HG03066 (cell line): ENCODE measurements at regions not wholly inside any gene's neighbourhood (a gene's known extent, or its start where the extent isn't known, plus 50 kb on each side); places are given as distances from the start of the nearest gene placed in this dataset.

Experiments
- ATAC-seq: cut with Tn5 transposase; IDR thresholded peaks from one replicate; pipeline ENCODE4 v1.9.1; 2021; ENCODE audit warnings: low read depth; ENCODE audit not compliant: unreplicated experiment

DNA sequence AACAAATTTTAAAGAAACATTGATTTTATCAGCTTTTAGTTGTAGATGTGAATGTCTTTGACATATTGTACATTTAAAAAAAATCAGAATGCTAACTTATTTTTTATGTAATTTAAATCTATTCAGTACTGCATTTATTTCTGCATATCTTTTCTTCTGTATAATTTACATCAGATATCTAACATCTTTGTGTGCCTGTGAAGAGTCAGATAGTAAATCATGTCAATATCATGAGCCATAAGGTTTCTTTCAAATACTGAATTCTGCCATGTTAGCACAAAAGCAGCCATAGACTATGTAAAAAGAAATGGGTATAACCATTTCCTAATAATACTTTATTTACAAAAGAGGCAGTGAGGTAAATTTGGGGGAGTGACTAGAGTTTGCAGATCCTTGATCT lies 1829.2 kb downstream of the NCAM2 start:
- no peak for ATAC-seq

DNA sequence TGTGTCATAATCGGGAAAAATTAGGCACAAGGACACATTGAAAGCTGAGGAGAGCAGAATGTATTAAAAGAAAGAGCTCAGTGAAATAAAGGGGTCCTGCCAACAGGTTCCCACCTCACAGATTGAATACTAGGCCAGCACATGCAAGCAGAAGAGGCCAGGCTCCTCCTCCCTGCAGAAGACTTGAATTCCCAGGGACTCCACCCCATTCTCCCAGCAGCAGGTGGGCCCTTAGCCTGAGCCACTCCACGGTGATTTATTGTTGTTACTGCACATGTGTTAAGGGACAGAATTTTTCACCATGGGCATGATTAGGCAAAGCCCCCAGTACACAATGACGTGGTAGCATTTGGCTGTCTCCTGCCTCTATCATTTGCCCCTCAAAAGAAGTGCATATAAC lies 1844.7 kb downstream of the NCAM2 start:
- no peak for ATAC-seq

DNA sequence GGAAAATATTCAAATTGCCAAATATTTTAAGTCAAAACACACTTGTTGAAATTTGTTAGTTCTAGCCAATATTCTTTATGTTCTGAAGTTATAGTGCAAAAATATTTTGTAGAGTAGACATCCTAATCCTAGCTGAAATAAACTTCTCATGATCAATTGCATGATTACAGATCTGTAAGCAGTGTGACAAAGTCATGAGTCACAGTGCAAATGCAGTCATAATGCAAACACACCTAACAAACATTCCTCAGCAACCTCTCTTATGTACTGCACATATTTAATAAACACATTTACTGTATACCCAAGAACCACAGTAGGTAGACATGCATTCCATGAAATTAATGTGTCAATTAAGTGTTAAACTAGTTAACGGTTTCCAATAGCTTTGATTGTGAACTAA lies 1857.4 kb downstream of the NCAM2 start:
- no peak for ATAC-seq

DNA sequence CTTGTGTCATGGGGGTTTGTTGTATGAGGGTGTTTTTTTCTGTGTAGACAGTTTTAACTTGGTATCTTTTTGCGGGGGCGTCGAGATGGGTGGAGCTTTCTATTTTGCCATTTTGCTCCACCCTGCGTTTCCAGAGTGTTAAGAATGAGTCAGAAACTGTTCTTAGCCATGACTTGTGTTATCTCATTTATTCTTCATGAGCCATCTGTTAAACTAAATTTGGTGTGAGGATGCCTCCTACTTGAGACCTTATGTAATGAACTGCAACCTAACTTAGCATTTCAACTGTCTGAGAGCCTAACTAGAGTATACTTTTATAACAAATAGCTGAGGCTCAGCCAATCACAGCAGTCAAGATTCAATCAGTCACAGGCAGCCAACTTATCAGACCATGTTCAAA lies 1873.5 kb downstream of the NCAM2 start:
- no peak for ATAC-seq

DNA sequence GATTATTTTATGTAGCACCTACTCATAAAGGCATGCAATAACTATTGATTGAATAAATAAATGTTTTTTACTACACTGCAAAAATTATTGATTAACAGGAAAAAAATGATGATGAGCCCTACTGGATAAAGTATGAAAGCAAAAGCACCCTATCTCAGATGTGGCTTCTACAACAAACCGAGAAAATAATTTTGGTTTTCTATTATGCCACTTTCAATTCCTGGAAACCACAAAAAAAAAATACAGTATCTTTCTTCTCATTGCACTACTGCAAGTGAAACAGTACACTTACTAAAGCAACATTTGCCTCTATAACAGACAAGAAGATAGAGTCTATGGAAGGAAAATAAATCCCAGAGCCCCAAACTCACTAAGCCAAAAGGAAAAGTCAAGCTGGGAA lies 1882.4 kb downstream of the NCAM2 start:
- ATAC-seq, result no peak

DNA sequence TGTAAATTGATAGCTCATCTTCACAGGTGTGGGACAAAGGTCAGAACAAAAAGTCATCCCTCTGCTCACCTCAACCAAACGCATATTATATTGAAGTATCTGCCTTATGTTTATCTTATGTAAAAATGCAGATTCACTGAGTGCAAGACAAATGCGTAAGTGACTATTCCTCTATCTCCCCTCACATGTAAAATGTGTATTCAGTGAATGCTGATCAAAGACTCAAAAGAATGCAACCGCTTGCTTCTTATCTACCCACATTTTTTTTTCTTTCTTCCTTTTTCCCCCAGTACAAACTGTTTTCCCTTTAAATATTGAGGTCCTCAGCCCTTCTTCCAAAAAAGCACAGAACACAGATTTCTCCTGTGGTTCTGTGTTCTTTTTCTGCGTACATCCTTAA lies 1882.9 kb downstream of the NCAM2 start:
- ATAC-seq, result no peak

DNA sequence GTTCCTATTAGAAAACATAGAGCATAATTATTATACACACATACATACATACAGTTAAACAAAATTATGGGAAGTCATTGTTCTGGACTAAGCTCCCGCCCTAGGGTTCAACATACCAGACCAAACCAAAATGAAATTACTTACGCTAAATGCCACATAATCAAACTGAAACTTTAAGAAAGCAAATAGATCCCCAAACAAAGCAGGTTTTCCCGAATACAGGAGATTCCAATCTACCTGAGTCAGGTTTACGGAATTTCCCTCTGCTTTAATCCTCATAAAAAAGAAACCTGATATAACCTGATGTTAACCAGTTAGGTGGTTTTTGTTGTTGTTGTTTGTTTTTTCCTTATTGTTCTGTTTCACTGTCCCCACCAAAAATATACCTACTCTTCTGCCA lies 1886.9 kb downstream of the NCAM2 start:
- ATAC-seq, result no peak

DNA sequence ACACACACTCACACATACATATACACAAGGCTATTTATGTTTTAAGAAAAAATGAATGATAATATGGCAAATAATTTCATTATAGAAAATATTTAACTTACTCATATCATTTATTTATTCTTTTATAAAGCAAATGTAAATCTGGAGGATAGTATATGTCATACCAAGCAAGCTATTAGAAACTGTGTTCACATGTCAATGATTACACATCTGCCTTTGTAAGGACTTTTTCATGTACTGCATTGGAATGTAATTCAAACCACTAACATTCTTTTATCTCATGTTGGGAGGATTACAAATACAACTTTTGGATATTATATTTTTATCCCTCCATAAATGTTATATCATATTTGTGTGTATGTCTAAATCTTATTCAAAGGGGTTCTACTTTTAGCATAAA lies 1887.4 kb downstream of the NCAM2 start:
- no peak for ATAC-seq

DNA sequence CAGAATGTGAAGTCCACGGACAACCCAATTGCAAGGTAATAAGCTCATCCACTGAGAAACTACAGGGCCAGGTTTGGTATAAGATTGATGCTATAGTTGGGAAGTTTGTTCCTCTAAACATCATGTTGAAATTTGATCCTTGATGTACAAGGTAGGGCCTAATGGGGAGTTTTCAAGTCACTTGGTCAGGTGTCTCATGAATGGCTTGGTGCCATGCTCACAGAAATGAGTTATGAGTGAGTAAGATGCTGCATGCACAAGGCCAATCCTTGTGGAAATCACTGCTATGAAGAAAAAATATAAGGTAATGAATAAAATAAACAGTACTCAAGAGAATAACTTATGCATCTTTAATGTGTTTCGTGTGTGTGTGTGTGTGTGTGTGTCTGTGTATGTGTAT lies 1891.2 kb downstream of the NCAM2 start:
- ATAC-seq, result no peak

DNA sequence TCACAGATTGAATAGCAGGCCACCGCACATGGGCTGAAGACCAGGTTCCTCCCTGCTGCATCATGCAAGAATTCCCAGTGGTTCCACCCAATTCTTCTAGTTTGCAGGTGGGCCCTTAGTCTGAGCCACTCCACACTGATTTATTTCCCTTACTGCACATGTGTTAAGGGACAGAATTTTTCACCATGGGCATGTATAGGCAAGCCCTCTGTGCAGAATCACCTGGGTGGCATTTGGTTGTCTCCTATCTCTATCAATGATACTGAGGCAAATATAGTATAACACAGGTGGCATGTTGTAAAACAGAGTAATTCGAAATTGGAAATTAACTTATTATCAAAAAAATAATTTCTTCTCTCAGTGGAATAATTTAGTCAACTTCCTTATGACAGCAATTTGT lies 1892.4 kb downstream of the NCAM2 start:
- ATAC-seq, result no peak

DNA sequence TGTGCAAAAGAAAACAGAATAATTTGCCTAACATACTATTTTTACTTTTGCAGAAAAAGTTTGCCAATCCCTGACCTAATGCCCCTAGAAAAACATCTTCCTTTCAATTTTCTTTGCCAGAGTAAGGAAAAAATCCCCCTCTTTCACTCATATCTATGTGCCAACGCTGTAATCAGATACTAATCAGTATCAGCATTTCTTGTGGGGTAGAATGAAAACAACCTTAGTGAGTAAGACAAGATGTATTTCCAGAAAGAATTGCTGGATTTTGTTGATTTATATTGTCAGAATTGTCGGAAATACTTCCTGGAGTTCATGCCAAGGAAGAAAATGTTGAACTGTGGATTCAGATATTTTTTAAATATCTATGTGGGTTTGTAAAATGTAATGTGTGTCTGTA lies 1893.8 kb downstream of the NCAM2 start:
- no peak for ATAC-seq

DNA sequence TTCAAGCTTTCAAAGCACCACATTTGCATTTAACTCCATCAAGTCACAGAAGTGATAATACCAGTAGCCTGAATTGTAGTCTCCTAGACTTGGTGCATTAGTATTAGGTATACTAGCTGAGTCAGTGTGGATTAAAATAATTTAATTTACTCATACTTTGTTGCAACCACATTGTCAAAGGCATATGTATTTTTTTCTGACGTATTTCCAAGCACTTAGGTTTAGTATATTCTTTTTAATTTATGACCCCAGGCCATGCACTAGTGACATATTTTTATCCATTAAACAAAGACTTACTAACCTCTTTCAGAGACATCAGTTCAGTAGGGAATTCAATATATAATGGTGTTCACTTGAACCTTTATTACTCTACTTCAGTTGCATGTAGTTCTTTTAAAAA lies 1894.5 kb downstream of the NCAM2 start:
- ATAC-seq, result no peak

DNA sequence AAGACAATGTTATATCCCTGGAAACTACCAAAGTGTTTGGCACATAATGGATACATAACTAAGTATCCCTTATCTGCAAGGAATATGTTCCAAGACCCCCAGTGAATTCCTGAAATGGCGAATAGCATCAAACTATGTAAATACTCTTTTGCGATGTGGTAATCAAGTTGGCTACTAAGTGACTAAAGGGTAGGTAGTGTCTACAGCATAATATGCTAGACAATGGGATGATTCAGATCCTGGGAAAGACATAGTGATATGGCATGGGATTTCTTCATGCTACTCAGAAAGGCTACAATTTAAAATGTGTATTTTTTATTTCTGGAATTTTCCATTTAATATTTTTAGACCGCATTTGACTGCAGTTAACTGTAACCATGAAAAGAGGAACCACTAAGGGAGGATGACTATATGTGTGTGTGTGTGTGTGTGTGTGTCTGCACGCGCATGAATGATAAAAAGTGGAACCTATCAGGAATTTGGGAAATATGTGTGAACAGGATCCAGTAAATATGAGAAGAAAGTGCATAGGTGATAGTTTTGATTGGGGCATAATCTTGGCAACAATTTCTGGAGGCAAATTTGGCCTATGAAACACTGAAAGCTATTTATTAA lies 1899.9 kb downstream of the NCAM2 start:
- ATAC-seq, result no peak

DNA sequence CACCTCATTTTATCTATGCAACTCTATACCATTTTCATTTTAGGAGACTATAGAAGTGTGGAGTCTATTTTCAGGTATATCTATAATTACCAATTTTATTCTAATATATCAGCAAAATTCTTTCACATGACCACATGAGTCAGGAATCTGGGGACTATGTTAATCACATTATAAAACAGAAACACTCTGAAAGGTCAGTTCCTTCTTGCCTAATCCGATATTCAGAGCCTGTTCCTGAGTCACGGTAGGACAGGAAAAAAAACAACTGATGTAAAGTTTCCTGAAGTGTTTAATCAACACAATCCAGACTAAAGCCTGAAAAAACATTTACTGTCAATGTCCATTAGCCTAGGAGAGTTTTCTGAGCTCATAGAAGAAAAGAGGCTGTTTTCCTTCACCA lies 1902.3 kb downstream of the NCAM2 start:
- no peak for ATAC-seq

DNA sequence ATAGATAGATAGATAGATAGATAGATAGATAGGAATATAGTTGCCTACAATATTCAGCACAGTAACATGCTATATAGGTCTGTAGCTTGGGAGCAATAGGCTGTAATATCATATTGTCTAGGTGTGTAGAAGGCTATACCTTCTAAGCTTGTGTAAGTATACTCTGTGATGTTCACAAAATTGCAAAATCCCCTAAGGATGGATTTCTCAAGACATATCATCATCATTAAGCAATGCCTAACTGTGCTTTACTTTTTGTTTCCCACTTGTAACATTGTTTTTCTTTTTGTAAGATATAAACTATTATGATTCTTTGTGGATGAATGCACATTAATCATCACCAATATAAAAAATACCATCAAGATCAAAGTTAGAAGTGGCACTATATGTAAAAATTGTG lies 1905.6 kb downstream of the NCAM2 start:
- ATAC-seq, result no peak

DNA sequence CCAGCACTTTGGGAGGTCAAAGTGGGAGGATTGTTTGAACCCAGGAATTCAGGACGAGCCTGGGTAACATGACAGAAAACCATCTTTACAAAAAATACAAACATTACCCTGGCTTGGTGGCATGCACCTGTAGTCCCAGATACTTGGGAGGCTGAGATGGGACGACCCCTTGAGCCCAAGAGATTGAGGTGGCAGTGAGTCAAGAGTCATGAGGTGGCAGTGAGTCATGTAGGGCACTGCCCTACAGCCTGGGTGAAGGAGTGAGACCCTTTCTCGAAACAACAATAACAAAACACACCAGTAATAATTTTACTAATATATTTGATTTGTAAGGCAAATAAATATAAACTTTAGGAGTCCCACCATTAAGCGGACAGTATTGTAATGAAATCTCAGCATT lies 1906.2 kb downstream of the NCAM2 start:
- ATAC-seq, result no peak

DNA sequence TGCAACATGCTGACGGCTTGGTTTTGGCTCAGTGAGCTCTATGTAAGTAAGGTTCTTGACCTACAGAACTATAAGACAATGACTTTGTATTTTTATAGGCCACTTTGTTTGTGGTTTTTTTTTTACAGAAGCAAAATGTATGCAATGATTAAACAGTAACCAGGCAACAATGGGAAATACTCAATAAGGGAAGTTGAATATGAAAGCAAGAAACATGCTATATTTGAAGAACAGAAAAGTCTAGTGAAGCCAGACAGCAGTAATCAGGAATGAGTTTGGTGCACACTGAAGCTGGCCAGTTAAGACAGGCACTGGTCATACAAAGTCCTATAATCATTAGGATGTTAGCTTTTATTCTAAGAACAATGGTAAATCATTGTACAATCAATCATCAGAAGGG lies 1926.8 kb downstream of the NCAM2 start:
- ATAC-seq, result no peak

DNA sequence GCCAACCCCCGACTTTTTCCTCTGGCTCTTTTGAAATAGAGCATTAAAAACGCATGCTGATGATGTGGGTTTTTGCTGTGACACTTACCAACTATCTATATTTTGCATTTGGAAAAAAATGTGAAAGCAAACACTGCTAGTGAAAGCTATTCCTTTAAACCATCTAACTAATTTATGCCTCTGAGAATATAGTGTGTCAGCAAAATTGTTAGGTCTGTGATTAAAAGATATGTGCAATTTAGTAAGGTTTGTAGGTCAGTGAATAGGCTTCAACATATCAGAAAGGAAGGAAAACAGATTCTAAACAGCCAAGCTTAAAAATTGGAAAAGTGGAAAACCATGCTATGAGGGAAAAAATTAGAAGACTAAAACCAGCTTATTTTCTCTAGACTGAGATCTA lies 1929.3 kb downstream of the NCAM2 start:
- no peak for ATAC-seq

DNA sequence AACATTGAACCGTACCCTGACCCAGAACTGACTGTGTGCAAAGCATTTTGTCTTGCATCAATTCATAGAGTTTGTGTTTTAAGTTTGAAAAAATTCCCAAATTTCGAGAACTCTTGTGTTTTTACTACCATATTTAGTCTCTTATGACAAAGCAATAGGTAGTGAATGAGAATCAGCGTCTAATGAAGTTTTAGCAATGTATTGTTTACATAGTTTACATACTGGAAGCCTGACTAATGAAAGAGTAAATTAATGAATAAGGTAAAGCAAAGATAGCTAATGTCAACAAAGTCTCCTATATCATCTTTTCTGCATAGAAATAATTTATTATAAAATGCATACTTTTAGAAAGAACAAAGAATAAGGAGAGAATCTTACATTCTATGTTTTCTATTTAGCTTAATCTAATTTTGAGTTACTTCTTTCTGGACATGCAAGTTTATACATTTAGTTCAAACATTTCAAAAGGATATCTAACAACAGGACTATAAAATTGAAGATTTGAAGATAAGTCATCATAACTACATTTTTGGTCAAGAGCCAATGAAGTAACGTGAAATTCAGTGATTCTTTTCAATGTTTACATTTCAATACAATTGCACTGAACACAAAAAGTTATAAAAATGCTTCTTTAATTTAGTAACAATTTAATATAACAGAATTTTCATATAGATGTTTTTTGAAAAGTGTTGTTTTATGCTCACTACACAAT lies 1943.7 kb downstream of the NCAM2 start:
- ATAC-seq, result no peak

DNA sequence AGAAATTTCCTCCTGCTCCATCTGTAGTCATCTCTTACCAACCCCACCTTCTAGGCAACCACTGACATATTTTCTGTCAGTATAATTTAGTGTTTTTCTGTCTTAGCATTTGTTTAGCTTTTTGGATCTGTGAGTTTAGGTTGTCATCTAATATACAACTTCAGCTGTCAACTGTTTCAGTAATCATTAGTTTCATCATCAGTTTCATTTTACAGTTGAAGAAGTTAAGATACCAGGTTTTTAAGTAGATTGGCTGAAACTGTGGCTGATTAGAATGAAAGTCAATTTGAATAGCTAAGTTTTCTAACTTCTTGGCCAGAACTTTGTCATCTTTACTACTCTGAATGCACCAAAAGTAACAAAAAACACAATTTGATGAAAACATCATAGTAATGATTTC lies 1957.3 kb downstream of the NCAM2 start:
- ATAC-seq, result no peak

DNA sequence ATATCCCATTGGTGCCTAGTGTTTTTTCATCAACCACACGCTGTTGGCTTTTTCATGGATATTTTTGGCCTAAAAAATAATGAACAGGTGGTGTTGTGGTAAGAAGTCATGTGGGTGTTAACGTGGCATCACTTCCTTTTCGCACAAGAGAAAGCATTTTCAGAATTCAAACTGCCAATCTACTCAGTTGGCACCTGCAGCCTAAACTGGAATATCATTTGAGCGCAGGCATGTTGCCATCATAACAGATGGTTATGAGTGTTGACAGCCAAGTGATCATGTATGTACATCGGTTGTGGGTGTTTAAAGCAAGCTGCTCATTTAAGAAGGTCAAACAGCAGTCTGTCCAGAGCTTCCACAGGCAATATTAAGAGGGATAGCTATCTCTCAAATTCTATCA lies 1963.0 kb downstream of the NCAM2 start:
- no peak for ATAC-seq

DNA sequence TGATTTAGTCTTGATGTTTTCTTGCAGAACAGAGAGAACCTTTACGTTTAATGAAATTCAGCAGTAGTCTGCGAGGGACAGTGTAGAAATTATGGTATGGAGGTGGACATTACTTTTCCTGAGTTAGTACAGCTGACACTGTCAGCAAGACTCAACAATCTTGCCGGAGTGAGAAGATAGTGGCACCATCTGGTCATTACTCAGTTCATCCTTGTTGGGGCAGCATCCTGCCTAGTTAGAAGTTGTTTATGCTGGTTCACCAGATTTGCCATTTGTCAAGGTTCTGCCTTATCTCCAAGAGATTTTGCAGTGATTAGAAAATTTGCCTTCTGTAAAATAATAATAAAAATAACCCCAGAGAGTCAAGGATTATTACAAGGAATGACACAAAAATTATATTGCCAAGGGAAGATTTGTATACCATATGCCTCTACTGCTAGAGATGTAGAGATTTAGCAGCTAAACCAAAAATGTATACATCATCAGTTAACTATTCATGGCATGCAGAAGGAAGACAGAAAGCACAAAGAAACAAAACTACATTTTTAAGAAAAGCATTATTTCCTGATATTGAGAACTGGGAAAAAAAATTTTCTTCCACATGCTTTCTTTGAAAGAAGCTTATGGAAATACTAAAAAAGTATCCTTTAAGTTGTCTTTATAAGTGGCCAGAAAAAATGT lies 1967.4 kb downstream of the NCAM2 start:
- ATAC-seq, result no peak
